KG1 (cell line): ENCODE measurements at regions not wholly inside any gene's neighbourhood (a gene's known extent, or its start where the extent isn't known, plus 50 kb on each side); places are given as distances from the start of the nearest gene placed in this dataset.

Source experiments
- DNase-seq: peaks from one replicate; lab custom pipeline; 2025; lab: John Stamatoyannopoulos, UW

DNA sequence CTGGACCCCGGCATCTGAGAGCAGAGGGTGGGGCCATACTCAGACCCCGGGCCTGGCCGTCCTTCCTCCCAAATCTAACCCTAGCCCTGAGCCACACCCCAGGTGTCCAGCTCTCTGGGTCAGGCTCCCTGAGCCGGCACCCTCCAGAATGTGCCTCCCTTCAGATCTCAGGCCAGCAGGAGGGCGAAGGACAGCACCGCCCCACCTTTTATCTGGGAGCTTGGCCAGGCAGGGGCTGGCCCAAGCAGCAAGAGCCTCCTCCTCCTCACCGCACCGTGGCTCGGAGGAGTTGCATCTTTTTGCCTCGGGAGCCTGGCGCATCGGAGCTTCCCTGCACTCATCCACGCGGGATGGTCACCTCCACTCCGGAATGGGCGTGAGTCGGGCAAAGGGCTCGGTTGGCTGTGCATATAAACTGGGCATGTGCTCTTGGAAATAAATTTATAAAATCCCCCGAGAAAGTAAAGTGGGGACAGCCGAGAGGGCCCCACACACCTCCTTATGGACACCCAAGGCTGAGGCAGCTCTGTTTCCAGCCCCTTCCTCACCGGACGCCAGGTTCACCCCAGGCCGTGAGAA, 69.1 kb upstream of the CTDP1 start:
- no peak for DNase-seq

DNA sequence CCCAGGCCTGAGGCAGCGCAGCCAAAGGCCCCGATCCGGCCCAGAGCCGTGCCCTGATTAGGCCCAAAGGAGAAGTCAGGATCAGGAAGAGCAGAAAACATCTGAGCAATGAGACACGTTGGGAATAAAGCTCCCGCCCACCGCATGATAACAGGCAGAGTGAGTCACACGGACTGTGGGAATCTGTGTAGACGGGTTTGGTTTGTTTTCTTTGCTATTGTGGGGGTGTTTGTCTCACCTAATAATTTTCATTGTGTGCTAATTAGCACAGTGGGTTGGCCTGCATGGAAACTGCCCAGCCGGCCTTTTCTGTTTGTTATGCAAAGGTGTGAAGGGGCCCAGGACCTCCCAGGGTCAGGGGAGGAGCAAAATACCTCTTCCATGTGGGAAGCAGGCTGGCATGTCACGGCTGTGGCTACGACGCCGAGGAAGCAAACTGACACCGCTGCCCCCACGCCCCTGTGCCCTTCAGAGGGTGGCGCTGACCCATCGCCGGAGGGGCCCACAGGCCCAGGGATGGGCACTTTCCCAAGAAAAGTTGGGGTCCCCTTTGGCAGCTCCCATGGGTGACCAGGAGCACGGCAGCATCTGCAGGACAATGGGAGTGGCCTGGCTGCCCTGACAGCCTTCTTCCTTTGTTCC, 68.4 kb upstream of the CTDP1 start:
- no peak for DNase-seq

DNA sequence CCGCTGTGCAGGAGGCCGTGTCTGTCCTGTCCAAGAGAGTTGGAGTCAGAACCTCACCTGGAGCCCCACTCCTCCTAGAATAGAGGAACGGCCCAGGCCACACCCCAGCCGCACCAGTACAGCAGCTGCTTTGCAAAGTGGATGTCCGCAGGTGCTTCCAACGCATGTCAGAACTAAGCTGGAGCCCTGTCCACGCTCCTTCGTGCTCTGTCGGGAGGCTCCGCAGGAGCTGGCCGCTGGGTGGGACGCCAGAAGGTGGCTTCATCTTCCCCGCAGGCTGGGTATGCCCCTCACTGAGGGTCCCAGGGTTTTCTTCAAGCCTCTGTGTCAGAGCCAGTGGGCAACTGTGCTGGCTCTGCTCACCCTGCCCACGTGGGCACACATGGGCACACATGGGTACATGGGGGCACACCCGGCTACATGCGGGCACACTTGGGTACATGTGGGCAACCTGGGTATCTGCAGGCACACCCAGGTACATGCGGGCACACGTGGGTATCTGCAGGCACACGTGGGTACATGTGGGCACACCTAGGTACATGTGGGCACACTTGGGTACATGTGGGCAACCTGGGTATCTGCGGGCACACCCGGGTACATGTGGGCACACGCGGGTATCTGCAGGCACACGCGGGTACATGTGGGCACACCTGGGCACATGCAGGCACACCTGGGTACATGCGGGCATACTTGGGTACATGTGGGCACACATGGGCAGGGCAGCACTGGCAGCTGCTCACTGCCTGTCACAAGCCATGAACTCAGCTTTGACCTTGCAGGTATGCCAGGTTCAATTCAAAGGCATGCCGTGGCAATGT, 67.1 kb upstream of the CTDP1 start:
- DNase-seq: no peak

DNA sequence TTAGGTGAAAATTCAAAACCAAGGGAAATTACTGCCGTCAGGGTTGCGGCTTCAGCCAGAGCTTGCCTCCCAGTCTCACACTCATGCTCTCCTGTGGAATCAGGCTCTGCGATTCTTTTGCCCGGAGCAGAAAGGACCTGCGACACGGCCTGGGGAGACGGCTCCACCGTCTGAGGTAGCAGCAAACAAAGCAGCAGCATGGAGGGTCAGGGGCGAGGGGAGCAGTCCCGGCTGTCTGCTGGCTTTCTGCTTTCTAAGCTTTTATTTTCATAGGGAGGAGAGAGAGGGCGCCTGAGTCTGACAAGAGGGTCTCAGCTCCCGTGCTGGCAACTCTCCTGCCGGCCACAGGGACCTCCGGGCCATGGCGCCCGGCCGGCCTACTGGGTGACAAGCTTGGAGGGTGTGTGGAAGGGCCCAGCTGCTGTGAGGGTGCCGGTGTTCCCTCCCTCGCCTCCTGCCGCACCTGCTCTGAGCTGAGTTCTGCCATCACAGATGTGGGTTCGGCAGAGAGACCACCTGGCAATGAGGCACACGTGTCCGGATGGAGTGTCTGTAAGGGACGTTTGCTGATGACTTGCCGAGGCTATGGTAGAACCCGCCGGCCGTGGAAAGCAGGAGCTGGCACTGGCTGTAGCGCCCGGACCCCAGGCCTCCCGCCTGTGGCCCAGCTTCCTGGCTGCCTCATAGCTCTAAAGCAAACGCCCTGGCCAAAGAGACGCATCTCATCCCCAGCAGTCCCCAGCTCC, 66.2 kb upstream of the CTDP1 start:
- no peak for DNase-seq

DNA sequence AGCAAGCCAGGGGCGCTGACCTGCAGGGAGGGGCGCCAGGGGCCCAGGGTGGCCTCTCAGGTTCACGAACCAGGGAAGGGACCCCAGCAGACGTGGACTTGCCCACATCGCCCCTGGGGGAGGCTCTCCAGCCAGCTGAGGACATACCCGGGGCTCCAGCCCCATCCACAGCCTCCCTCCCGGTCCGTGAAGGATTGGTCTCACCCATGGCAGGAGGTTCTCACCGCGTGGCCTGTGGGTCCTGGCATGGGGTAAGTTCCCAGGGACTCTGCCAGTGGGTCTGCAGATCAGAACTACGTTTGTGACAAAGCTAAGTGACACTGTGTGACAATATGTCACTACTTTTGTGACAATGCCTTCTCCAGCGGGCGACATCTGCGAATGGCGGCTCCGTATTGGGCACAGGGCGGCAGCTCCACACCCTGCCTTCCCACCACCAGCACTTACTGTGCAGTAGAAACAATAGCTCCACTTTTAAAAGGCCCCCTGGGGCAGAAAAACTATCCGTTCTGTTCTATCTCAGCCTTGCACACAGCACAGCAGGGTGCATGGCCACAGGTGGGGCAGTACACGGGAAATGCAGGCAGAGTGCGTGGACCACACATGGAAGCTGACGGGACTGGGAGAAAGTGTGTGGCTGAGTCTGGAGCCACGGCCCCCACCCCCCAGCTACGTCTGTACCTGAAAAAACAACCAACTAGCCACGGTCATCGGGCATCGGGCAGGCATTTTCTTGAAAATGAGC, 65.2 kb upstream of the CTDP1 start:
- DNase-seq: no peak

DNA sequence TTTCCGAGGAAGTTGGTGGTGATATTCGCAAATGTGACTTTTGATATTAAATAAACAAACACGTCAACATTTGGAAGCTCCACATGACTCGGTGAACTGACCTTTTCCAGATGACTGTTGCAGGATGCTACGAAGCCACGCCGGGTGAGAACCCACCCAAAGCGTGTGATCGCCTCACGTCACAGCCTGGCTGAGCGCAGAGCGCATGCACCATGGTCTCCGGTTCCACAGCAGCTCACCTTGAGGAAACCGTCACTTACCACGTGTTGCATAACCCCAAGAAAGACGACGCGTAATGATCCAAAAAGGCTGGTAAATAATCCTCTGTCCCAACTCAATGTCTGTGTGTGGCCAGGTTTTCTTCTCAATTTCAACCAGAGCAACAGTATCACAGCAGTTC, 64.5 kb upstream of the CTDP1 start:
- no peak for DNase-seq

DNA sequence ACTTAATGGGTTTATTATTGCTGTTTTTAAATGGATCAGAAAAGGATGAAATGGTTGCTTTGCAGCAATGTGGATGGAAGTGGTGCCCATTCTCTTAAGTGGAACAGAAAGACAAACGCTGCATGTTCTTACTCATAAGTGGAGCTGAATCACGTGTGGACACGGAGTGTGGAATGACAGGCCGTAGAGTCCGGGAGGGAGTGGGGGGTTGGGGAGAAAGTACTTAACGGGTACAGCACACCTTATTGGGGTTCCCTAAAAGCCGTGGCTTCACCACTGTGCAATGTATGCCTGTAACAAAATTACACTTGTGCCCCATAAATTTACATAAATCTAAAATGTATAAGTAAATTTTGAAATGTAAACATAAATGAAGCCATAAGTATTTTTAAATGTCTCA, 64.0 kb upstream of the CTDP1 start:
- no peak for DNase-seq

DNA sequence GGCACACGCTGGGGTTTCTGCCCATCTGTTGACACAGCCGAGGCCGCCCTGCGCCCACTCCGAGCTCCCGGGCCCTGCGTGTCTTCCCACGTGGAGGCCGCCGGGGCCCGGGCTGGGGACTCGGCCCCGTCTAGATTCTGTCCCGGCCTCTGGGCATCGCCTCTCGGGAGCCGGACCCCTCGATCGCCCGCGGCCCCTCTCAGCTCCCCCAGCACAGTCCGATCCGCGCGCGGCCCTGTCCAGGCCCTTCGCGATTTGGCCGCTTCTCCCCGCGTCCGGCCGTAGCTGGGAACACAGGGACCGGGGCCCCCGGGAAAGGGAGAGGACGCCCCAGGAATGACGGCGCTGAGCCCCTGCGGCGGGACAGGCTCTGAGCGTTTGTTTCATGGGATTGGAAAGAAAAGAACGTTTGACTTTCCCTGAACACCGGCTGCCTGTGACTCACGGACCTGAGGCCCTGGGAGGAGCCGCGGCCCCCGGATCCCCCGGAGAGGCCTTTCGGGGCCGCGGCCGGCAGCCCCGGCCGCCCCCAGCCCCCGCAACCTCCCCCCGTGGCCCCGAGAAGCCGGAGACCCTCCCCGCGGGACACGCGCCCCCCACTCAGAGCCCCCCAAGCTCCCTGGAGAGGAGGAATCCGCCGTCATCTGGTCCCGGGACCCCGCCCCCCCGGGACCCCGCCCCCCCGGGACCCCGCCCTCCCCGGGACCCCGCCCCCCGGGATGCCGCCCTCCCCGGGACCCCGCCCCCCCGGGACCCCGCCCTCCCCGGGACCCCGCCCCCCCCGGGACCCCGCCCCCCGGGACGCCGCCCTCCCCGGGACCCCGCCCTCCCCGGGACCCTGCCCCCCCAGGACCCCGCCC, 62.7 kb upstream of the CTDP1 start:
- no peak for DNase-seq

DNA sequence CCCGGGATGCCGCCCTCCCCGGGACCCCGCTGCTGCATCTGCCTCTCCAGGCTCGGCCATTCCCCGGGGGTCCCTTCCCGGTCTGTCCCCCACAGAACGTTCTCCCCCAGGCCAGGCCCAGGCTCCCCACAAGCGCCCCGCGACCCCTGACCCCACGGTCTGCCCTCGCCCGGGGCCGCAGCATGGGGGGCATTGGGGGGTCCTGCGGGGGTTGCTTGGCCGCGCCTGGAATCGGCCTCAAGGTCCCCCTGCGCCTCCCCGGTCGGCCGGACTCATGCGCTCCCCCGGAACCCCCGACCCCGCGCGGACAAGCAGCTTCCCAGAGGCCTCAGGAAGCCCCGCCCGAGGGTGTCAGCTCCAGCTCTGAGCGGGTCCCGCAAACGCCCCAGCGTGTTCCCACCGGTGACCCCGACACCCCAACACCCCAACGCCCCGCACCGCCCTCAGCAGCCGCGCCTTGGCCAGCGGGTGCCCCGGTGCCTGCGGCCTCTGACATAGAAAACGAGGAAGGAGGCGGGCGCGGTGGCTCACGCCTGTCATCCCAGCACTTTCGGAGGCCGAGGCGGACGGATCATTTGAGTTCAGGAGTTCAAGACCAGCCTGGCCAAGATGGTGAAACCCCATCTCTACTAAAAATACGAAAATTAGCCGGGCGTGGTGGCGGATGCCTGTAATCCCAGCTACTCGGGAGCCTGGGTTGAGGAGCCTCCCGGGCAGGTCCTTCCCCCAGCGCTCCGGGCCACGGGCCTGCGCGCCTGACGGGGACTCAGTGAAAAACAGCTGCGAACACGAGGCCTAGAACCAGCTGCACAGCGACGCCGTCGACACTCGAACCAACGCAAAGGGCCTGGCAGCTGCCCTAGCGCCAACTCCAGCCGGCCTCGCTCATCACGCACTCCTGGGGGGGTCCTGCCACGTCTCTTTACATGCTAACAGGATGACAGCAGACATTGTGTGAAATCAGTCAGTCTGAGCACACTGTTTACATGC, 61.8 kb upstream of the CTDP1 start:
- no peak for DNase-seq

DNA sequence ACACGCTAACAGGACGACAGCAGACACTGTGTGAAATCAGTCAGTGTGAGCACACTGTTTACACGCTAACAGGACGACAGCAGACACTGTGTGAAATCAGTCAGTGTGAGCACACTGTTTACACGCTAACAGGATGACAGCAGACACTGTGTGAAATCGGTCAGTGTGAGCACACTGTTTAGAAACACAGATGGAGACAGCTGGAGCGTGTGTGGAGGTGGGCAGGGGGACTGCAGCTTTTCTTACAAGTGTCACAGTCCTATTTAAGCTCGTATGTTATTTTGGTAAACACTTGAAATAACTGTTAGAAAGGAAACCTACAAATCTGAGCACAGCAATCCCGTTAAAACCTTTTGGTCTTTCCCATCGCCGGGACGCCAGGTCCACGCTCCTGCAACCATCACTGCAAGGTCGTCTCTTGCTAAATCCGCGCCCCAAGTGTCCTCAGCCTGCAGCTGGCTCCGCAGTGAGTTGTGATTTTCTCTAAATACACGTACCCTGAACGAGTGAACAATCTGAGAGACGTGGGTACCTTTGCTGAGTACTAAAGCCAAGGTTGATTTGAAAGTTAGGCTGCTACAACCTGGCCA, 58.9 kb upstream of the CTDP1 start:
- DNase-seq: no peak

DNA sequence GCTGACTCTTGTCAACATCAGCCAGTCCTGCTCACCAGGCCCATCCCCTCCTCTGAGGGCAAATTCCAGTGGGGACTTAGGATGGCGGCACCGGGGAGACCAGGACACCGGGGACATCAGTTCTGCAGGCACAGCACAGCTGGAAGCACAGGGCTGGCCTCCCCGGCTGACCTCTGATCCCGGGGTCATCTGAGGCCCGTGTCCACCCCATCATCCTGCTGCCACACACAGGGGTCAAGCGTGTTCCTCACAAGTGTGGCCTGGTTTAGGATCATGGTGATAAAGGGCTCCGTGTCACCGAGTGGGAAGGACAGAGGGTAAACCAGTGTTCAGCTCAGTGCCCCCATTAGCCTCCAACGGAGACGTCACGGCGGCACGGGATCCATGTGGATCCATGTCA, 58.1 kb upstream of the CTDP1 start:
- DNase-seq: no peak

DNA sequence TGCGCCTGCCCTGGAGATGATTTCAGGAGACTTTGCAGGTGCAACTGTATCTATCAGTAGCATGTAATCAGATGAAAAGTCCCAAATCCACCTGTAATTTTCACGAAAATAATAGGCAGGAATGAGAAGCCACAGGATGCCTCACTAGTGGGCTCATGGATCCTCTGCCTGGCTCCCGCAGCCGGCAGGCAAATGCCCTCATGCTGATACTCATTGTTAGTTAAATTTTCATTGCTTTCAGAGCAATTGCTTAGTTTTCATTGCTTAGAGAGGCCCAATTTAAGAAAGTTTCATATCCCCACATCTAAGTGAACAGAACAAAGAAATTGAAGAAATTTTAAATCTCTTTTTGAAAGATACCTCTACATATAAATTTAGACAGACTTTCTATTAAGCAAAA, 57.6 kb upstream of the CTDP1 start:
- no peak for DNase-seq

DNA sequence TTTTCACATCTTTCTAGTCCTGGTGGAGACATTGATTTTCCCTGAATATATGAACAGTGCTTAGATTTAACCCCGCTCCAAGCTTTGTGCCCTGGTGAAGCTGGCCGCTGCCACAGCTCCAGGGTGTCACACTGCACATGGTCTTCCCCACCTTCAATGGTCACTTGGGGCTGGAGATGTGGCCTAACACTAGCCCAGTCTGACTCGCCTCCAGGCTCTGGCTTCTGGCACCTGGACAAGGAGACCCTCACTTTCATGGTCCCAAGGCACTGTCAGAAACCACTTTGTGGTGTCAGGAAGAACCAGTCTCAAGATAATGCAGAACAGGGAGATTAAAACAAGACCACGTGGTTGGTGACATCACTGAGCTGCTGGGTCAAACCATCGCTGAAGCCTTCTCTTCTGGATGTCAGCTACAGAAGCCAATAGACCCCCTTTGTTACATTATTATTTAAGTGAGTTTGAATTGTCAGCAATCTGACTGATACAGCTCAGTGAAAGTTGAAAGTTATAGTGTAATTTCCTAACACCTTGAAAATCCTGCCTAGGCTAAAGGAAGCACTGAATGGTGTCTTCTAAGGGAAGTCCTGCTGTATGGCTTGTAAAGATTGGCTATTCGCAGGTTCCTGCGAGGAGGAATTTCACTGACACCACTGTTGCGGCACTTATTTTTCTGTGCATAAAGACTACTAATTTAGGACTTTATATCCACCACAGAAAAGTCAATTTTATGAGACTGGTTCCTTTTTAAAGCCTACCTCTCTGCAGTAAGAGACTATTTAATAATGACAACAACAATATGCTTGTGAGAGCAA, 55.0 kb upstream of the CTDP1 start:
- DNase-seq: no peak

DNA sequence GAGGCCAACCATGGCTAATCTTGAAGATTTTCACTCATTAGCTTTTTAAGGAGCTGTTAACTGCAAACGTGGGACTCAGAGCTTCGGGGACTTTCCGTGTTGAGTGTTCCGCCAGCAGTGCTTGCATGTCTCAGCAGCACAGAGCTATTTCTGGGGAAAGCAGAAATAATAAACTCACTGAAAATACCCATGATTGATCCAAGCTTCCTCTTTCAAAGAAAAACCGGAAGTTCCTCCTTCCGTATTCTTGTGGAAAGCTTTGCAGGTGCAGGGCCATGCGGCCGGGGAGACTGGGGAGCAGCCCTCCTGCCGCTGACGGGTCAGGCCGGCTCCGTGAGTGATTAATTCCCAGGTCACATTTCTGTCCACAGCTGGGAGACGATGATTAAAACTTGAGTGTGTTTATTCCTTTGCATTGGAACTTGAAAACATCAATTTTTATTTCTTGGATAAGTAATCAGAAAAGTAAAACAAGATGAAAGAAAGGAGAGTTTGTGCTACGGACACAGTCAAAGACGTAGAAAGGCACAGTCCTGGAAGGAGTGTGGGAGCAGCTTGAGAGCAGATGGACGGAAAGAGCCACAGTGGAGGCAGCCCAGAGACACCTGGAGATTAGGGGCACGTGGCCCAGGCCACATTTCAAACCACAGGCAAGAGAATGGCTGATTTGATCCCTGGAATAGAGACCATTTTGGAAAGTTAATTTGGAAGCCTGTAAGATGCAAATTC, 54.2 kb upstream of the CTDP1 start:
- DNase-seq: peak; percentile 80

DNA sequence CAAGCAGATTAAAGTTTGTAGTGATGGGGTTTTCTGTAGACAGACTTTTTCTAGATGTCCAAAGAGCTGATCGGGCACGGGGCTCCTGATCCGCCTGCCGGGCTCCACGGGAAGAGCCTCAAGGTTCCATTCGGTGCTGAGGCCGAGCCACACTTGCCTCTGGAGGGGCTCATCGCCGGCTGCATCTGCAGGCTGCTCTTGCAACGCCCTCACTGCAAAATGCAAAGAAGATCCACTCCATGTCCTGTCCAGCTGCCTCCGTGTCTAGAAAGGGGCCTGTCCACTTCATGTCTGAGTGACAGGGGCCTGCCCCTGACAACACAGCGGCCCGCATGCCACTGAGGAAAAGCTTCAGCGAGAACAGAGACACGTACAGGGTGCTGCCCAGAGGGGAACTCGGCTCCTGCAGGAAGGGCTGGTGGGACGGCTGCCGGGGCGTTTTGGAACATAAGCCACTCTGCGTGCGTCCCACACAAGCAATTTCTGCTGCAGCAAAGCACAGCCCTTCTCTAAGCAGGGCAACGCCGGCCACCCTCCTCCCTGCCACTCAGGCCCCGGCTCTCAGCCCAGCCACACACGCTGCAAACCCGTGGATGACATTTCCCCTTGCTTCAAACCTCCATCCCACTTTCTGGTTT, 53.6 kb upstream of the CTDP1 start:
- DNase-seq: no peak

DNA sequence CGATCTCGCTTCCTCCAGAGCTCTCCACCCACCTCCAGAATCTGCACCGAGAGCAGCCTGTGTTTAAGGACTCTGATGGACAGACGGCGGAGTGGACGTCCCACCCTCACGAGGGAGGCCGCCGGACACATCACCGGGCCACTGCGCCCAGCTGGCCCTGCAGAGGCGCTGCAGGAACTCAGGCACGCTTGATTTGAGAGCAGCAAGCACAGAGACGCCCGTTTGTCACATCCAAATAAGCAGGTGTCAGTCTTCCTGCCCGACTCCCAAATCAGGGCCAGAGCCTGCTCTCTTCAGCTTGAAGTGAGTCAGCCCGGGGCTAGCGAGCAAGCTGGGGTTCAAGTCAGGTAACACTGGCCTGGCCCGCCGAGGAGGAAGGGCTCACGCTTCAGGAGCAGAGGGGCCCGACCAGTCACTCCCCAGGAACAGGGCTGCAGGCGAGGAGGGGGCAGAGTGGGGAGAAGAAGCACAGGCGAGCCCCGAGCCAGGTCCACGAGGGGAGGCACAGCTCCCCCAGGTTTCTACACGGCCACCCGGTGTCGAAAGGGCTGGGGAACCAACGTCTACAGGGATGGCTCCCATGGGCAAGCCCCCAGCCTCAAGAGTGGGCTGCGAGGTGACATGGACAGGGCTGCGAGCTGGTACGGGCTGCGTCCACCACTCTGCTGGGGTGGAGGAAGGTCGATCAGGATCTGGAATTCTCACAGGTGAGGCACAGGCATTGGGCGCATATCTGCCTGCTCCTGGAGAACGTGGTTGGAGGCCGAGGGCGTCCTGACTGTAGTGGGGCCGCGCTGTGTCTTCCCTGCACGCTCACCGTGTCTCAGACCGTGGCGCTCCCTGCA, 52.5 kb upstream of the CTDP1 start:
- no peak for DNase-seq
